ENCODE measurements at regions not wholly inside any gene's neighbourhood (a gene's known extent, or its start where the extent isn't known, plus 50 kb on each side); places are given as distances from the start of the nearest gene placed in this dataset.

DNA sequence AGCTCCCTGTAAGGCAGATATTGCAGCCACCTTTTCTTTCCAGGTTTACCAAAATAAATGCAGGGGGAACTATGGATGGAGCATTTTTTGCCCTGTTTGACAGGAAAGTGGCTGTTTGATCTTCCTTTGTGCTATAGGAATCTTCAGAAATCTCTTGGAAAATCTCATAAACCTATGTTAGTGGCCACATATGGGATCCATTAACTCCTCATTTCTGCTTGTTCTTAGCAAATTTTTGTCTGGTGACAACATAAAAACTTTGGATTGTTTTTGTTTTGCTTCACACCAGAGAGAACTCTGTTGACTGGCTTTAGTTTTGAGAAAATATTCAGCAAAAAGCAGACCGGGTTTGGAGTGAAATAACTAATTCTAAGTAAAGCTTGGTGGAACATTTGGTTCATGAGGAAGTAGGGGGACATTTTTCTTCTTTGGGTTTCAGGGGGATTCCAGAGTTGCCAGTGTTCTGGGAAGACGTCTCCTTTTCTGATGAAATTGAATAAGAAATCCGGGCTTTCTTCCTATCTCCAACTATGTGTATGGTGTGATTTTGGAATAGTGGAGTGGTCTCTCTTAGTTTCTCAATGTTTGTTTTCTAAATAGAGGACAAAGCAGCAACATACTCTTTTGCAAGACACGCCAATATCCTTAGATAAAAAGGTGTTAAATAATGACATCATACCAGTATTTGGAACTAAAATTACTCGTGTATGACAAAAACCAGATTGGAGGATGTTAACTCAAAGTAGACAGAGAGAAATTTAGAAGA, 174.4 kb downstream of the ICOS start:
- no peak for DNase-seq (ENCODE audit: insufficient read length, low spot score)
- TF ChIP-seq, protein P1, sequence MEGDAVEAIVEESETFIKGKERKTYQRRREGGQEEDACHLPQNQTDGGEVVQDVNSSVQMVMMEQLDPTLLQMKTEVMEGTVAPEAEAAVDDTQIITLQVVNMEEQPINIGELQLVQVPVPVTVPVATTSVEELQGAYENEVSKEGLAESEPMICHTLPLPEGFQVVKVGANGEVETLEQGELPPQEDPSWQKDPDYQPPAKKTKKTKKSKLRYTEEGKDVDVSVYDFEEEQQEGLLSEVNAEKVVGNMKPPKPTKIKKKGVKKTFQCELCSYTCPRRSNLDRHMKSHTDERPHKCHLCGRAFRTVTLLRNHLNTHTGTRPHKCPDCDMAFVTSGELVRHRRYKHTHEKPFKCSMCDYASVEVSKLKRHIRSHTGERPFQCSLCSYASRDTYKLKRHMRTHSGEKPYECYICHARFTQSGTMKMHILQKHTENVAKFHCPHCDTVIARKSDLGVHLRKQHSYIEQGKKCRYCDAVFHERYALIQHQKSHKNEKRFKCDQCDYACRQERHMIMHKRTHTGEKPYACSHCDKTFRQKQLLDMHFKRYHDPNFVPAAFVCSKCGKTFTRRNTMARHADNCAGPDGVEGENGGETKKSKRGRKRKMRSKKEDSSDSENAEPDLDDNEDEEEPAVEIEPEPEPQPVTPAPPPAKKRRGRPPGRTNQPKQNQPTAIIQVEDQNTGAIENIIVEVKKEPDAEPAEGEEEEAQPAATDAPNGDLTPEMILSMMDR (IDR thresholded peaks at IDR 0.05; ENCODE audit: insufficient read depth, missing control alignments) = no peak
- no peak for FAIRE-seq

DNA sequence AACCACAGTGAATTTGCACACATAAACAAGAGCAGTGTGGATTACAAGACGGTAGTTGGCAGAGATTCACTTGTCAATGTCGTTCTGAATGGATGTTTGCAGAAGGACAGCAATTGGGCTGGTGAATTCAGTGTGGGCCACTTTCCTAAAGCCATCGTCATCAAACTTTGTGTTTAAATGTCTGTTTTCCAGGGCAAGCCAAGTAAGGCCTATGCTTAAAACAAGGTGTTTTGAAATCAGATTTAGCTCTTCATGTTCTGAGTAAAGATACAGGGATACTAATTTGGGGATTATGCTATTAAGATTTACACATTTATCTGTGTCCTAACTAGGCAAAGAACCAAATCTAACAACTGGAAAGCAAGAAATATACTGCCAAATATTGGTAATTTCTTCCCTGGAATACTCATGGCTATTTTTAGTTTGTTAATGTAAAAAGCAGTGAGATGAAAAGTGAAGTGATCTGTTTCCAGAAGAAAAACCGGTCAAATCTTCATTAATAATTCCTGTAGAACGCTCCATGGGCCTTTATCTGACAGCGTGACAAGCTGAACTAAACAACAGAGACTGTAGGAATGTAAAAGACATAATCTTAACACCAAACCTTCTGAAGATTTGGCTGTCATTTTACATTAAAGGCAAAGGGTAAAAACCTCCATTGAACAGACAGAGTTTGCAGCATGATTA, 175.7 kb downstream of the ICOS start:
- TF ChIP-seq, protein P1 (IDR thresholded peaks at IDR 0.05; ENCODE audit: insufficient read depth, missing control alignments) = no peak
- no peak for FAIRE-seq

DNA sequence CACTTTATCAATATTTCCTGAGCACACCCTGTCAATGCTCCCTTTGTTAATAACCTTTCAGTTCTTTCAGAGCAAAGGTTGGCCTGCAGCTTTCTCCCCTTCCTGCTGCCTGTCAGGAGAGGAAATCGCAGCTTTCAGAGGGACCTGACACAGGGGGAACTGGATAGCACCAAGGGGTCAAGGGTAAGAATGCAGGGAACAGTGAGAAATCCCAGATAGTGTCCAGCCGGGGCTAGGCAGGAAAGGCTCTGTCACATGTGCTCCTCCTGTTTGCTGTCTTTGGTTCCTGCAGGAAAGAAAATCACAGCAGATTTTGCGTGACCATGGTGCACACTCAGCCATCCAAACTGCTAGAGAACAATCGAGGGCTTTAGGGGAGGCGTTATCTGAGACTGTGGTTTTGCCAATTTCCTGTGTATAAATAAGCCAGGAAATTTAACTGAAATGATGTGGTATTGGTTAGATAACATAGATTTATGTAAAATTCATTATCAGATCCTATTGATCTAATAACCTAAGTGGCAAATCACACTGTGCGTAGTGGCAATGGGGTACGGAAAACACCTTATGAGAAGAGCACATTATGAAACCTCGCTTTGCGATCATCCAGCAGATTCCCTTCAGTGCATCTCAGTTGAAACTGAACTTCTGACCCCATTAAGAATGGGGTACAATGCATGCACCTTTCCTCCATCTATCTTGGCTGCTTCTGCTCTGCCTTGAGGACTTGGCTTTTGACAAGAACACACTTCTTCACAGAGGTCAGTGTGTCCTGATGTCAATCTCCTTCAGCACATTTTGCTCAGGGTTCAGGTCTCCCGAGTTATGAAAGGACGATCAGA, 178.0 kb downstream of the ICOS start:
- FAIRE-seq (no peak), DNase-seq (ENCODE audit: insufficient read length, low spot score) (no peak)
- TF ChIP-seq, protein P1 (IDR thresholded peaks at IDR 0.05; ENCODE audit: insufficient read depth, missing control alignments) = no peak

More for the DNA sequence above, 175.7 kb downstream of the ICOS start:
- DNase-seq (ENCODE audit: insufficient read length, low spot score) = no peak

DNA sequence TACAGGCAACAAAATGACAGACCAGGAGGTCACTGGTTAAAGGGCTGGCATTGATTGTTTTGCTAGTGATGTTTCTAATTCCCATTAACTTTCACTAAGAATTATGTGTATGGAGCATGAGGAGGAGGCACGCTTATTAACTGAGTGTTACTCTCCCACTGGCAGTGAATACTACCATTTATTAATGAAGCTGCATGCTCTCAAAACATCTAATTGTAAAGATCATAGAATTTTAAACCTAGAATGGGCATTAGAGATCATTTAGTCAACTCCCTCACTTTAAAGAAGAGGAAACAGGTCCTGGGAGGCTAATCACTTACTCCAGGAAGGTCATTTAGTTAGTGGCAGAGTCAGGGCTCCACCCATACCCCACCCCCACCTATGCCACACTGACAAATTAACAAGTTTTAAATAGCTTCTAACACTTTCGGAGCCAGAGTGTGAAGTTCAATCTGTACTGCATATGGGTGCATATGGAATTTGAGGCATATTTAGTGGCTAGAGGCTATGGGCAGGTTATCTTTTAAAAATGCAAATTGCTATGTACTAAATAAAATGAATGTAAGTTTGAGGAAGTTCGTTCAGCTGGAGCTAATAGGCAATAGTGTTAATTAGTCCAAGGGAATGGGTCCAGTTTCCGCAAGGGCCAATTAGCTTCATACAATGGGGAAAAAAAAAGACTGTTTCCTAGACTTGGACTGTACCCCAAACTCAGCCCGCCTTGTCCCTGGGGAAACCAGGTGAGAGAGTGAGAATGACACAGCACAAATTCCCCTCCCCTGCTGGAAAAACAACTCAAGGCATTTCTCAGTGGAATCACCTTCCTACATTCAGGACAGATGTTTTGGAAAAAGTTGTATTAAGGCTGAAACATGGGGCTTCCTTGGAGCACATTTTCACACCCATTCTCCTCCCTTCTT, 178.8 kb downstream of the ICOS start:
- FAIRE-seq = no peak
- no peak for DNase-seq (ENCODE audit: insufficient read length, low spot score)
- TF ChIP-seq, protein P1 (IDR thresholded peaks at IDR 0.05; ENCODE audit: insufficient read depth, missing control alignments) = no peak

DNA sequence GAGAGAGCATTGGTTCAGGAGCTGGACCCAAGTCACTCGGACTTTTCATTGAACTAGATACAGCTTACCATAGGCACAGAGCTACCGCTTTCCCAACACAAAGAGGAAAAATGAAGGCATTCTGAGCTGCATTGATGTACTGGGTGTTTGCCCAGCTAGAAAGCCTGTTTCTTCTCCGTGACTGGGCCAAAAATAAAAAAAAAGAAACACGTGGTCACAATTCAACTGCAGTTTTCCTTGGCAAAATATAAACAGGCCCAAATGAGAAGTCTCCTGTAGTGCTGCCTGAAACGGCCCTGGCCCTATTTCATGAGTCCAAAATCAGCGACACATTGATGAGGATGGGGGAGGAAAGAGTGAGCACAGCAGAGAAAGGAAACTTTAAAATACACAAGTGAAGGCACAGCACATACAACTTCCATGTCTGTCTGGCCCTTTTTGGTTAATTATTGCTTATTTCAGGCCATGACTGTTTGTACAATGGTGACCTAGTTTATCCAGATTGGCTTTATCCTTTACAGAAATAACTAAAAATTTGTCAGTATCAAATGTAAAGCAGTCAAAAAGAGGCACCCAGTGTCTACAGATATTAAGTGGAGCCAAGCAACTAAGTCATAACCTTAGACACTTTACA, 179.7 kb downstream of the ICOS start:
- no peak for FAIRE-seq
- DNase-seq (ENCODE audit: insufficient read length, low spot score) = no peak

More for the DNA sequence above, 179.7 kb downstream of the ICOS start:
- TF ChIP-seq, protein P1 (IDR thresholded peaks at IDR 0.05; ENCODE audit: insufficient read depth, missing control alignments) = no peak
